ENCODE measurements at regions not wholly inside any gene's neighbourhood (a gene's known extent, or its start where the extent isn't known, plus 50 kb on each side); places are given as distances from the start of the nearest gene placed in this dataset.

GRCh38 chr7:118845791-118846190 lies 621.3 kb downstream of the ANKRD7 start:
- H2AFZ ChIP-seq = no peak overlapping the region
- Mint-ChIP-seq H3K4me3 (no peak overlapping the region), H3K27ac (no peak overlapping the region), H3K9me3 (no peaks in the 10 kb centered on the region), H3K27me3 (ENCODE audit: insufficient read depth, low read depth, poor library complexity) (peaks cover 2% of the 10 kb centered on the region), H3K36me3 (ENCODE audit: low read depth) (no peaks in the 10 kb centered on the region), H3K4me1 (no peaks in the 10 kb centered on the region)
- H4K20me1 ChIP-seq (replicated peaks; ENCODE audit: insufficient read depth) = no peaks in the 10 kb centered on the region
- H3K4me1 ChIP-seq (ENCODE audit: insufficient read depth) = 0 out of 2 replicates have a peak, but pooled peaks cover 3% of the 10 kb centered on the region
- H3F3A ChIP-seq (replicated peaks; ENCODE audit: low read depth) = no peaks in the 10 kb centered on the region
- no peak for ATAC-seq
- H3K79me2 ChIP-seq (replicated peaks; ENCODE audit: insufficient read depth) = no peaks in the 10 kb centered on the region
- no peak overlapping the region for H3K4me3 ChIP-seq
- DNase-seq (ENCODE audit: low spot score) = no peak
- no peak overlapping the region for H3K4me2 ChIP-seq
- H3K27ac ChIP-seq (ENCODE audit: low read depth) = no peak overlapping the region
- TF ChIP-seq POLR2AphosphoS5 (IDR thresholded peaks at IDR 0.05; ENCODE audit: low read depth) (no peak), ZNF331 (CRISPR knock-in tag; IDR thresholded peaks at IDR 0.05; ENCODE audit: low read depth) (no peak), CTCF (conservative IDR thresholded peaks at IDR 0.05; ENCODE audit: low read depth in 2 of 2) (no peak), NANOG (IDR thresholded peaks at IDR 0.05; ENCODE audit: borderline replicate concordance) (no peak), CREB1 (CRISPR knock-in tag; IDR thresholded peaks at IDR 0.05; ENCODE audit: low read depth) (no peak), ETS1 (IDR thresholded peaks at IDR 0.05) (no peak), ZNF462 (CRISPR knock-in tag; IDR thresholded peaks at IDR 0.05) (no peak), REST (IDR thresholded peaks at IDR 0.05; ENCODE audit: unreplicated experiment) (no peak), ZNF114 (CRISPR knock-in tag; IDR thresholded peaks at IDR 0.05) (no peak)
- no peaks in the 10 kb centered on the region for H3K9me2 ChIP-seq (ENCODE audit: insufficient read depth)
- no peaks in the 10 kb centered on the region for H3K36me3 ChIP-seq (ENCODE audit: insufficient read depth)
- H3K27me3 ChIP-seq (ENCODE audit: insufficient read depth) = no peaks in the 10 kb centered on the region

Data from GM23338 (cell line).